ENCODE measurements at regions not wholly inside any gene's neighbourhood (a gene's known extent, or its start where the extent isn't known, plus 50 kb on each side); places are given as distances from the start of the nearest gene placed in this dataset.

- no peak for TF ChIP-seq POLR2A (IDR thresholded peaks at IDR 0.05)
- TF ChIP-seq, protein P1, sequence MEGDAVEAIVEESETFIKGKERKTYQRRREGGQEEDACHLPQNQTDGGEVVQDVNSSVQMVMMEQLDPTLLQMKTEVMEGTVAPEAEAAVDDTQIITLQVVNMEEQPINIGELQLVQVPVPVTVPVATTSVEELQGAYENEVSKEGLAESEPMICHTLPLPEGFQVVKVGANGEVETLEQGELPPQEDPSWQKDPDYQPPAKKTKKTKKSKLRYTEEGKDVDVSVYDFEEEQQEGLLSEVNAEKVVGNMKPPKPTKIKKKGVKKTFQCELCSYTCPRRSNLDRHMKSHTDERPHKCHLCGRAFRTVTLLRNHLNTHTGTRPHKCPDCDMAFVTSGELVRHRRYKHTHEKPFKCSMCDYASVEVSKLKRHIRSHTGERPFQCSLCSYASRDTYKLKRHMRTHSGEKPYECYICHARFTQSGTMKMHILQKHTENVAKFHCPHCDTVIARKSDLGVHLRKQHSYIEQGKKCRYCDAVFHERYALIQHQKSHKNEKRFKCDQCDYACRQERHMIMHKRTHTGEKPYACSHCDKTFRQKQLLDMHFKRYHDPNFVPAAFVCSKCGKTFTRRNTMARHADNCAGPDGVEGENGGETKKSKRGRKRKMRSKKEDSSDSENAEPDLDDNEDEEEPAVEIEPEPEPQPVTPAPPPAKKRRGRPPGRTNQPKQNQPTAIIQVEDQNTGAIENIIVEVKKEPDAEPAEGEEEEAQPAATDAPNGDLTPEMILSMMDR (IDR thresholded peaks at IDR 0.05) = no peak
- no peak overlapping the region for H3K4me3 ChIP-seq (ENCODE audit: low read depth, poor library complexity, severe bottlenecking)
- intact Hi-C loops (cut with DNase I; ENCODE audit: low total_unique reads) = no loop called here
- 89 to 94% methylated on average over 4 of the region's 4 CpGs for WGBS, 2 donors
- no peak for DNase-seq (ENCODE audit: low spot score in 2 of 2)
These were observed 1583.6 kb upstream of the TMEFF2 start for GRCh38 chr2:193778293-193778692.

DNA sequence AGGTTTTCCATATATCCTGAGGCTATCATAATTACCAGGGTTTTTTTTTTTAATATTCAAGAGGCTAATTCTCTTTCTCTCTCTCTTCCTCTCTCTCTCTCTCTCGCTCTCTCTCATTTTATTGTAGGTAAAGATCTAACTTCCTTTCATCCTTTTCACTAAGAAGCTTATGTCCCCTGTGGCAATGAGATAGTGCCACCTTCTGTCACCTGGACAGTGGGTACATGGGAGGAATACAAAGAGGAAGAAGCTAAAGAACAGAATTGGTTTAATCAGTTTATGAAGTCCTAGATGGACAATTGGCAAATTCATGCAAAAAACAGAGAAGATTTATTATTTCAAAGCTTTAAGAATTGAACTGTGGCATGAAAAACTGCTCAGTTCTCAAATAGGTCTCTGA is 1582.3 kb upstream of the TMEFF2 start:
- WGBS, 2 donors = 66 to 83% methylated on average over 1 of the region's 1 CpG
- H3K4me3 ChIP-seq (ENCODE audit: low read depth, poor library complexity, severe bottlenecking) = no peak overlapping the region
- intact Hi-C loops (cut with DNase I; ENCODE audit: low total_unique reads) = no loop called here
- TF ChIP-seq POLR2A (IDR thresholded peaks at IDR 0.05) = no peak
- TF ChIP-seq, protein P1 (IDR thresholded peaks at IDR 0.05) = no peak
- DNase-seq (ENCODE audit: low spot score in 2 of 2) = no peak

- 59 to 63% methylated on average over 2 of the region's 2 CpGs for WGBS, 2 donors
- no peak for DNase-seq (ENCODE audit: low spot score in 2 of 2)
- no peak overlapping the region for H3K4me3 ChIP-seq (ENCODE audit: low read depth, poor library complexity, severe bottlenecking)
- no peak for TF ChIP-seq POLR2A (IDR thresholded peaks at IDR 0.05)
- TF ChIP-seq, protein P1 (IDR thresholded peaks at IDR 0.05) = no peak
- intact Hi-C loops (cut with DNase I; ENCODE audit: low total_unique reads) = no loop called here
These were observed 1579.4 kb upstream of the TMEFF2 start for GRCh38 chr2:193774166-193774565.

GRCh38 chr2:193751299-193751698 is 1556.6 kb upstream of the TMEFF2 start:
- intact Hi-C loops (cut with DNase I; ENCODE audit: low total_unique reads) = no loop called here

DNA sequence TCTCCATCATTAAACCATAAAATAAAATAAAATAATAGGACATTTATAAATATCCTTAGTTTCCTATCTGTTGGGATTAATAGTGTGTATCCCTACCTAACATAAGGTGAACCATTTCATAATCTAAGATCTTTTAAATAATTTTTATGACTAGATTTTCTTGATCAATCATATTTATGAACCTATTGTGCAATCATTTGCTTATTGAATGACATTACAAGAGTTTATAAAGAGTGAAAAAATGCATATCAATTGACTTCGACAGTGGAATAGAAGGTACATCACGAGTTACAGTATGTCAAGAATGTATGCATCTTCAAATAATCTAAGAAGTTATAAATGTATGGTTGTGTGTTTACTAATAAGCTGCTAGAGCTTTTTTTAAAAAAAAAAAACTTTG is 1554.8 kb upstream of the TMEFF2 start:
- no peak for TF ChIP-seq POLR2A (IDR thresholded peaks at IDR 0.05)
- TF ChIP-seq, protein P1 (IDR thresholded peaks at IDR 0.05) = no peak
- intact Hi-C loops (cut with DNase I; ENCODE audit: low total_unique reads) = no loop called here
- no peak for DNase-seq (ENCODE audit: low spot score in 2 of 2)
- no peak overlapping the region for H3K4me3 ChIP-seq (ENCODE audit: low read depth, poor library complexity, severe bottlenecking)
- WGBS, 2 donors = 74 to 75% methylated on average over 2 of the region's 2 CpGs

More at GRCh38 chr2:193751299-193751698, 1556.6 kb upstream of the TMEFF2 start:
- 65 to 75% methylated on average over 2 of the region's 2 CpGs for WGBS, 2 donors
- TF ChIP-seq, protein P1 (IDR thresholded peaks at IDR 0.05) = no peak
- TF ChIP-seq POLR2A (IDR thresholded peaks at IDR 0.05) = no peak
- no peak for DNase-seq (ENCODE audit: low spot score in 2 of 2)
- H3K4me3 ChIP-seq (ENCODE audit: low read depth, poor library complexity, severe bottlenecking) = no peak overlapping the region

DNA sequence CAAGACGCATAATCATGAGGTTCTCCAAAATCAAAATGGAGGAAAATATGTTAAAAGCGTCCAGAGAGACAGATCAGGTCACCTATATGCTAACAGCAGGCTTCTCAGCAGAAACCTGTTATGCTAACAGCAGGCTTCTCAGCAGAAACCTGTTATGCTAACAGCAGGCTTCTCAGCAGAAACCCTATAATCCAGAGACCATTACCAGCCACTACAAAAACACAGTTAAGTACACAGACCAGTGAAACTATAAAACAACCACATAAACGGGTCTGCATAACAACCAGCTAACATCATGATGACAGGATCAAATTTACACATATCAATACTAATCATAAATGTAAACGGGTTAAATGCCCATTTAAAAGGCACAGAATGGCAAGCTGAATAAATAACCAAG is 1548.4 kb upstream of the TMEFF2 start:
- no peak for DNase-seq (ENCODE audit: low spot score in 2 of 2)
- TF ChIP-seq, protein P1 (IDR thresholded peaks at IDR 0.05) = no peak
- TF ChIP-seq POLR2A (IDR thresholded peaks at IDR 0.05) = no peak
- no peak overlapping the region for H3K4me3 ChIP-seq (ENCODE audit: low read depth, poor library complexity, severe bottlenecking)
- WGBS, 2 donors = 35 to 43% methylated on average over 4 of the region's 4 CpGs
- intact Hi-C loops (cut with DNase I; ENCODE audit: low total_unique reads) = no loop called here

Data from lower leg skin (tissue), 4 donors.